AG04449 (cell line): ENCODE measurements at regions not wholly inside any gene's neighbourhood (a gene's known extent, or its start where the extent isn't known, plus 50 kb on each side); places are given as distances from the start of the nearest gene placed in this dataset.

Source experiments
- CTCF ChIA-PET: fragments of 350-600 bp; formaldehyde crosslinking; extraction: SDS; loops from one replicate; lab custom pipeline; 2021; ENCODE audit warnings: antibody characterized with exemption; lab: Yijun Ruan, JAX
- POLR2A ChIA-PET: fragments of 400-600, 350-600 bp; formaldehyde crosslinking; extraction: SDS; loops from one replicate; lab custom pipeline; 2020; ENCODE audit warnings: antibody characterized with exemption, inconsistent platforms; lab: Yijun Ruan, JAX
- DNase-seq: peaks from one replicate; pipeline ENCODE4 v3.0.0-alpha.2; 2010; ENCODE audit warnings: low read depth, low spot score
- H3K4me3 ChIP-seq: 2 replicates; pipeline ENCODE4 v1.5.1; 2011; ENCODE audit warnings: low read depth, mild to moderate bottlenecking, control low read depth, low read length
- CTCF ChIP-seq: IDR thresholded peaks from one replicate; pipeline ENCODE4 v1.5.1; 2011; ENCODE audit warnings: mild to moderate bottlenecking, moderate library complexity, low read length, control low read depth, inconsistent platforms; ENCODE audit not compliant: insufficient read depth; ENCODE audit errors: missing control alignments

GRCh38 chr15:98398886-98399285, 249.5 kb upstream of the IGF1R start:
- DNase-seq = no peak
- H3K4me3 ChIP-seq = no peak overlapping the region
- no peak for TF ChIP-seq CTCF
- ChIA-PET POLR2A (no interaction called here), CTCF (interaction anchor here (1.1 to 1.4 kb wide), 2 partner anchors 23 to 87 kb away, joined by 3 to 4 read pairs; no protein-coding TSS in a partner anchor)

- H3K4me3 ChIP-seq = no peak overlapping the region
- no peak for DNase-seq
- ChIA-PET CTCF (no interaction called here), POLR2A (no interaction called here)
- no peak for TF ChIP-seq CTCF
Measured at GRCh38 chr15:98400120-98400519, 248.2 kb upstream of the IGF1R start.

- CTCF ChIA-PET = no interaction called here
- POLR2A ChIA-PET = no interaction called here
- TF ChIP-seq CTCF = no peak
- no peak for DNase-seq
- H3K4me3 ChIP-seq = no peak overlapping the region
Measured at GRCh38 chr15:98401029-98401428, 247.3 kb upstream of the IGF1R start.

- CTCF ChIA-PET = interaction anchor here (1.0 to 1.6 kb wide), 2 partner anchors 20 to 26 kb away, joined by 3 to 4 read pairs; no protein-coding TSS in a partner anchor
- TF ChIP-seq CTCF = no peak
Measured at GRCh38 chr15:98402486-98402885, 245.9 kb upstream of the IGF1R start.

GRCh38 chr15:98403169-98403568, 245.2 kb upstream of the IGF1R start:
- ChIA-PET POLR2A (no interaction called here), CTCF (interaction anchor here (1.0 to 1.6 kb wide), 2 partner anchors 19 to 26 kb away, joined by 3 to 4 read pairs; no protein-coding TSS in a partner anchor)
- TF ChIP-seq CTCF = no peak
- H3K4me3 ChIP-seq = no peak overlapping the region
- DNase-seq = no peak

More at GRCh38 chr15:98402486-98402885, 245.9 kb upstream of the IGF1R start:
- no peak for DNase-seq
- POLR2A ChIA-PET = no interaction called here
- H3K4me3 ChIP-seq = no peak overlapping the region

- no peak overlapping the region for H3K4me3 ChIP-seq
- no peak for TF ChIP-seq CTCF
- CTCF ChIA-PET = interaction anchor here (1.0 to 1.6 kb wide), 2 partner anchors 18 to 25 kb away, joined by 3 to 4 read pairs; no protein-coding TSS in a partner anchor
- DNase-seq = no peak
- POLR2A ChIA-PET = no interaction called here
Measured at GRCh38 chr15:98403569-98403968, 244.8 kb upstream of the IGF1R start.
